Adrenal gland (tissue), 5 donors: ENCODE measurements at regions not wholly inside any gene's neighbourhood (a gene's known extent, or its start where the extent isn't known, plus 50 kb on each side); places are given as distances from the start of the nearest gene placed in this dataset.

ENCODE experiments used
- CTCF ChIP-seq, 6 experiments: fragments of 450-650 bp in 4 of 6; fragments of 200-600 bp in 2 of 6; sonication (generic) in 1 of 6; IDR thresholded peaks; 1 replicate in 5 of 6; 2 replicates in 1 of 6; pipeline versions ENCODE4 v1.5.1 to v1.8.0; 2016 to 2021; ENCODE audit warnings: antibody characterized with exemption in 6 of 6, mild to moderate bottlenecking in 2 of 6, moderate library complexity in 1 of 6
- POLR2A ChIP-seq, 2 donors: fragments of 450-650 bp; IDR thresholded peaks; one replicate each; pipeline ENCODE4 v1.6.1; 2017; ENCODE audit warnings: antibody characterized with exemption in 2 of 2, mild to moderate bottlenecking in 2 of 2, moderate library complexity in 1 of 2
- donor health status: DM: no; HTN: no; CAD: no.

DNA sequence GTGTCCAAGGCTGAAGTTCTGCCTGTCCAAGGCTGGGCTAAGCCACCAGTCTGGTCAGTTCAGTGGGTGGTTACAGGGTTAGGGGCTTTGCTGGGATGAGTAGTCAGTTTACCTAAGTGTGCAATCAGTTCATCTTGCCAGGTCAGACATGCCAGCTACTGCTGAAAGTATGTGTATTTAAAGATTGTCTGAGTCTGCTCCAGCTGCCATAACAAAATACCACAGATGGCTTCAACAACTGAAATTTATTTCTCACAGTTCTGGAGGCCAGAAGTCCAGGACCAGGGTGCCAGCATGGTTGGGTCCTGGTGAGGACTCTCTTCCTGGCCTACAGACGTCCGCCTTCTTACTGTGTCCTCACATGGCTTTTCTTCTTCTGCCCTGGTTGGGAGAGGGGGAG, 52.4 kb upstream of the TNS3 start:
- TF ChIP-seq CTCF (IDR thresholded peaks at IDR 0.05) (no peak), POLR2A (IDR thresholded peaks at IDR 0.05) (no peak)
